Gastrocnemius medialis (tissue), 4 donors: ENCODE measurements at regions not wholly inside any gene's neighbourhood (a gene's known extent, or its start where the extent isn't known, plus 50 kb on each side); places are given as distances from the start of the nearest gene placed in this dataset.

Experiments
- CTCF ChIP-seq, 5 experiments: fragments of 450-650 bp in 3 of 5; fragments of 200-600 bp in 2 of 5; sonication (generic) in 2 of 5; IDR thresholded peaks in 4 of 5; conservative IDR thresholded peaks in 1 of 5; 1 replicate in 4 of 5; 2 replicates in 1 of 5; pipeline ENCODE4 v1.5.1; 2016 to 2019; ENCODE audit warnings: antibody characterized with exemption in 5 of 5, mild to moderate bottlenecking in 3 of 5, moderate library complexity in 3 of 5
- POLR2A ChIP-seq, 2 donors: fragments of 450-650 bp; IDR thresholded peaks; one replicate each; pipeline ENCODE4 v1.6.1; 2017; ENCODE audit warnings: antibody characterized with exemption in 2 of 2, mild to moderate bottlenecking in 2 of 2, moderate library complexity in 2 of 2

- TF ChIP-seq CTCF (IDR thresholded peaks at IDR 0.05 in 4 of 5, conservative IDR thresholded peaks at IDR 0.05 in 1 of 5), result no peak
- no peak for TF ChIP-seq POLR2A (IDR thresholded peaks at IDR 0.05)
These were observed 356.4 kb upstream of the NOCT start for GRCh38 chr4:138659037-138659811.
